ENCODE measurements at regions not wholly inside any gene's neighbourhood (a gene's known extent, or its start where the extent isn't known, plus 50 kb on each side); places are given as distances from the start of the nearest gene placed in this dataset.

GRCh38 chrX:145886469-145886868, 68.8 kb downstream of the SLITRK2 start:
- TF ChIP-seq CTCF (conservative IDR thresholded peaks at IDR 0.05; ENCODE audit: low read depth, low read length): no peak
- TF ChIP-seq POLR2A (IDR thresholded peaks at IDR 0.05; ENCODE audit: low read depth, low read length): no peak
- TF ChIP-seq MXI1 (IDR thresholded peaks at IDR 0.05; ENCODE audit: borderline replicate concordance, low read depth, low read length): no peak
